GM12872 (cell line): ENCODE measurements at regions not wholly inside any gene's neighbourhood (a gene's known extent, or its start where the extent isn't known, plus 50 kb on each side); places are given as distances from the start of the nearest gene placed in this dataset.

Experiments used
- TF ChIP-seq, protein P1 (sequence below): IDR thresholded peaks from 3 replicates; pipeline ENCODE4 v1.5.1; 2011; ENCODE audit warnings: low read depth, mild to moderate bottlenecking, low read length, moderate library complexity; ENCODE audit not compliant: insufficient read depth

DNA sequence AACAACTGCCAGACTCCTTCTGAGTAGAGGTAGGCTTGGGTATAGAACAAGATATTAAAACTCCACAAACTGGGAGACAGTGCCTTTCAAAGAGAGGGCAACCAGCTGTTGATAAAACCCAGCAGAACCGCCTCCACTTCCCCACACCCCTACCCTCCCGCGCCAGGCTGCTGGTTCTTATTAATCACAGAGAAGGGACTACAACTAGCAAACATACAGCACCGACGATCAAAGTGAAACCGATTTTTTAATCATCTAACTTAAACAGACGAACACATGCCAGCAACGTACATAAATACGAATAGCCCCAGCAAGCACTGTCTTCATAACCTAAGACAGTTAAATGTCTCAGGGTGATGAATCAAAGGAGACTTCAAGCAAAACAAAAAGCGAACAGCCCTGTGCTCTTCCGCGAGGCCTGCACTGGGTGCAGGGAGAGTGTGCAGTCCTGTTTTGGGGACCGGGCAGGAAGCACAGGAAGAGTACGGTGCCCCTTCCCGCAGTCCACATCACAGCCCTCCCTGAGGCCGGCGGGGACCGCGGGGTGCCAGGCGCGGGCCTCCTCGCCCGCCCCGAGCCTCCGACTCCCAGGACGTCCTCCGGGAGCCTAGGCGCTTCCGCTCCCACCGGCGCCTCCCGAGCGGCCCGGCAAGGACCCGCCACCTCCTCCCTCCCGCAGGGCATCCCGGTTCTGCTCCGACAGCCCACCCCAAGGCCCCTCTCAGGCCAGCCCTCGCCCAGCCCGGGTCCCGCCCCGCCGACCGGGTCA is 75.1 kb upstream of the VGLL4 start:
- TF ChIP-seq, protein P1, sequence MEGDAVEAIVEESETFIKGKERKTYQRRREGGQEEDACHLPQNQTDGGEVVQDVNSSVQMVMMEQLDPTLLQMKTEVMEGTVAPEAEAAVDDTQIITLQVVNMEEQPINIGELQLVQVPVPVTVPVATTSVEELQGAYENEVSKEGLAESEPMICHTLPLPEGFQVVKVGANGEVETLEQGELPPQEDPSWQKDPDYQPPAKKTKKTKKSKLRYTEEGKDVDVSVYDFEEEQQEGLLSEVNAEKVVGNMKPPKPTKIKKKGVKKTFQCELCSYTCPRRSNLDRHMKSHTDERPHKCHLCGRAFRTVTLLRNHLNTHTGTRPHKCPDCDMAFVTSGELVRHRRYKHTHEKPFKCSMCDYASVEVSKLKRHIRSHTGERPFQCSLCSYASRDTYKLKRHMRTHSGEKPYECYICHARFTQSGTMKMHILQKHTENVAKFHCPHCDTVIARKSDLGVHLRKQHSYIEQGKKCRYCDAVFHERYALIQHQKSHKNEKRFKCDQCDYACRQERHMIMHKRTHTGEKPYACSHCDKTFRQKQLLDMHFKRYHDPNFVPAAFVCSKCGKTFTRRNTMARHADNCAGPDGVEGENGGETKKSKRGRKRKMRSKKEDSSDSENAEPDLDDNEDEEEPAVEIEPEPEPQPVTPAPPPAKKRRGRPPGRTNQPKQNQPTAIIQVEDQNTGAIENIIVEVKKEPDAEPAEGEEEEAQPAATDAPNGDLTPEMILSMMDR, result no peak

DNA sequence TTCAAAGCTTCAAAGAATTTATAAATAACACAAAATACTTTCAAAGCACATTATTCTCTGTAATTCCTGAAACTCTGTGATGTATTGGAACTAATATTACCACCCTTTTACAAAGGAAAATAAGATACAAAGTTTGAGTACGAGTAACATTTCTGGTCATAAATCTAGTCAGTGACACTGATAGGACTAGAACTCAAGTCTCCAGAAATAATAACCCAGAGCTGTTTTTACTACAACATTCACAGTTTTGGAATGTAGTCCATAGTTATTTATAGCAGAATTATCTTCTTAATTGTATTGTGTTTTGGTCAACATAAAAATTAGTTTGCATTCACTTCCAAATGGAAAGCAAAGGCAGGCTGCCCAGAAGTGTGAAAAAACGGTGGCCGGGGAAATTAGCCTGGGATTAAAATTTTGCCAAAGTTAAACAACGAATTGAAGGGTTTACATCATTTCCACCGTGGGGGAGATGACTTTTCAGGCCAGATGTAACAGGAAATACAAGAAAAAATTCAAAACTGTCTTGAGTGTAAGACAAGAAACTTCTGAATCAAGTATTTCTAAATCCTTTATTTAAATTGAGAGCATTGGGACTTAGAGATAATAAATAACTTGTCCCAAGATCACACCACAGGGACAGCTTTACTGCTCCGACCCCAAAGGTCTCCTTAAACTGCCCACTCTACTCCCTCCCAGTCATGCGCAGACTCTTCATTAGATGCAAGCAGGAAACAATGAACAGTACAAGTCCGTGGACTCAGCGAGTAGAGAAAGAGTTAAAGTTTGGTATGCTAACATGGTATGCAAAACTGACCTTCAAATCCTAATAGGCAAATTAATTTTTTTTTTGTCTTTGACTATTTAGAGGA is 74.3 kb upstream of the VGLL4 start:
- TF ChIP-seq, protein P1, result no peak

DNA sequence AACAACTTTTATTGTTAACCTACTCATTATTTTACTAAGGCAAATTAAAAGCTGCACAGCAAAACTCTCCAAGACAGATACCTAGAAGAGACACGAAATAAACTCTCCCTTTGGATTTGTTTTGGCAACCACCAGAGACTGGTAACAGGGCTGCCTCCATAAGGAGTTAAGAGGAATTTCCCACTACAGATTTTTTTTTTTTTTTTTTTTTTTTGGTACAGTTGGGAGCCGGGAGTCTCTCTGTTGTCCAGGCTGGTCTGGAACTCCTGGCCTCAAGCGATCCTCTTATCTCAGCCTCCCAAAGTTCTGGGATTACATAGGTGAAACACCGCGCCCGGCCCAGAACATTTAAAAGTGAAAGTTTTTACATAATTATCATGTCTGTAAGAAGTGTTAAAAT is 73.6 kb upstream of the VGLL4 start:
- TF ChIP-seq, protein P1, result no peak

DNA sequence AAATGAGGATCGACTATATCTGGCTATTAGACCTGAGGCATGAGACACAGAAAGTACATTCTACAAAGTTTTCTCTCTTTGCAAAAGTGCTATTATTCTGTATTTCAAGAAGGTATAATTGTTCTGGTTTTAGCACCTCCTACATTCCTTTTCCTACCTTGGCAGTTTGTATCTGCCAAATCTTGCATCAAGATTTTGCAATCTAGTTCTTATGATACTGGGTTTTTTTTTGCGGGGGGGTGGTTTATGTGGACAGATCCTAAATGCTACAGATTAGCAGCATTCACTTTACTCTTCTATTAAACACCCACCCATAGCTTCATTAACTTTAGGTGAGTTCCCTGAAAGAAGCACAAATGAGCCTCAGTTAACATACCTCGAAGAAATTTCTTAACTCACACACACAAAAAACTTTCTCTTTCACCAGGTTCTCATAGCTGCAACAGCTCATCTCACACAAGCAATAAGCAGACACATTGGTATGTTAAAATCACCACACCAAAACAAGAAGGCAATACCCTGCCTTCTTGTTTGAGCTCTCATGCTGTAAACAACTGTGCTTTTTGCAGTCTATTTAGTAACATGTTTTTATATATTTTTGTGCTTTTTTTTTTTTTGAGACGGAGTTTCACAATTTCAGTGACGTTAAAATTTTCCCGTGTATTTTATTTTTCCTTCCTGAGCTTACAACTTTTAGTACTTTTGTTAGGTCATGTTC is 73.0 kb upstream of the VGLL4 start:
- TF ChIP-seq, protein P1, result no peak

DNA sequence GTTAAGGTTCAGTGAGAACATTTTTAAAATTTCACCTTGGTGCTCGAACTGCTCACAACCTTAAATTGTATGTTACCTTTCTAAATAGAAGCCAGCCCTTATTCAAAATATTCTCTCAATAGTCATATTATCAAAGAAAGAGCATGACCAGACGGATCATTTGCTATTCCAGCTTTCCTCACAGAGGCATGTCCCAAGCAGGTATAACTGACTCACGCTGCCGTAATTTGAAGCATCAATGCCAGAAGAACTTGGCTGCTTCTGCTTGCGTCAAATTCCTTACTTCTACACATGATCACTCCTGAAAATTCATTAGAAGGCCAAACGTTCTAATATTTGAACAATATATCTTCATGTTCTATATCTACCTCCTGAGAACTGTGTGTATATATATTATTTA is 69.5 kb upstream of the VGLL4 start:
- TF ChIP-seq, protein P1, result no peak

DNA sequence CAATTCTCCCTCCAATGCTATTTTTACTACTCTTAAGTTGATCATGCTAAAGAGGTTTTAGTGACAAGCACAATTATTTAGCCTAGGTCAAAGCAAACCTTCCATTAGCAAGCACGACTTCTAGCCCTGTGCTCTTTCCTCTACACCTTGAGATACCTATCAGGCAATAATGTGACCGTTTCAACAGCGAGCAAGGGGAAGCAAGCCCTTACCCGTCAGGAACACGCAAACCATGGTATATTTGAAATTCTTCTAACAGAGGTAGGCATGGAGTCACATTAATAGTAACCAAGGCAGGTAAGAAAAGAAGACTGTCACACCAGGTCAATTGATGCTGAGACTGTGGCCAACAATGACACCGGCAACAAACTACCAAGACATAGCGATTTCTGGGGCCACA is 68.9 kb upstream of the VGLL4 start:
- TF ChIP-seq, protein P1, result no peak

DNA sequence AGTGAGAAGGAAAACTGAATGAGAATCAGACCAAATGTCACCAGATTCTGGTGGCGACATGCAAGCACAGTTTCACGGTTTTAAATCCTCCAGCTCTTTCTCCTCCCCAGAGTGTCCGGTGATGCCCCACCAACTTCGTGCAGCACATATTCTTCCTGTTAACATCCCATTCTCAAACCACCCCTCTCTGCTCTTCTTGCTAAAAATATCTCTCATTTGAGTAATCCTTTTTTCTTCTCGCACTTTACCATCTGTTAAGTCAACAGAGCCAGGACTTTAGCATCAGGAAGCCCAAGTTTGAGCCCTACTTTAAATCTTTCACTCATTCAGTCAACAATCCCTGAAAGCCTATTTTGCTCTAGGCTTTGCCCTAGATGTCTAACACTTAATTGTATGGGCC is 68.2 kb upstream of the VGLL4 start:
- TF ChIP-seq, protein P1, result no peak
